BLaER1 (cell line): ENCODE measurements at regions not wholly inside any gene's neighbourhood (a gene's known extent, or its start where the extent isn't known, plus 50 kb on each side); places are given as distances from the start of the nearest gene placed in this dataset.

Source experiments
- H3K27ac ChIP-seq: shearing (Covaris generic); formaldehyde crosslinking; 2 replicates; pipeline ENCODE4 v1.8.1; 2022
- H3K27me3 ChIP-seq: shearing (Covaris generic); formaldehyde crosslinking; 2 replicates; pipeline ENCODE4 v1.8.1; 2022
- H3K36me3 ChIP-seq: shearing (Covaris generic); formaldehyde crosslinking; 2 replicates; pipeline ENCODE4 v1.8.1; 2022
- H3K4me1 ChIP-seq: shearing (Covaris generic); formaldehyde crosslinking; 2 replicates; pipeline ENCODE4 v1.8.1; 2022
- H3K4me2 ChIP-seq: shearing (Covaris generic); formaldehyde crosslinking; 2 replicates; pipeline ENCODE4 v1.8.1; 2022
- H3K4me3 ChIP-seq: shearing (Covaris generic); formaldehyde crosslinking; 2 replicates; pipeline ENCODE4 v1.8.1; 2022
- H3K9ac ChIP-seq: shearing (Covaris generic); formaldehyde crosslinking; 2 replicates; pipeline ENCODE4 v1.8.1; 2022
- H3K9me3 ChIP-seq: shearing (Covaris generic); formaldehyde crosslinking; 2 replicates; pipeline ENCODE4 v1.8.1; 2022
- H4K20me1 ChIP-seq: shearing (Covaris generic); formaldehyde crosslinking; 2 replicates; pipeline ENCODE4 v1.8.1; 2022
- Cebpa-rat ChIP-seq: shearing (Covaris generic); IDR thresholded peaks from 2 replicates; pipeline ENCODE4 v1.8.1; 2022

- Histone ChIP-seq H3K4me3 (no peak overlapping the region), H4K20me1 (no peaks in the 10 kb centered on the region), H3K9ac (no peak overlapping the region), H3K36me3 (no peaks in the 10 kb centered on the region), H3K4me2 (no peak overlapping the region), H3K27ac (no peak overlapping the region), H3K27me3 (no peaks in the 10 kb centered on the region), H3K4me1 (no peaks in the 10 kb centered on the region), H3K9me3 (0 out of 2 replicates have a peak, but pooled peaks cover 4% of the 10 kb centered on the region)
- TF ChIP-seq Cebpa-rat: no peak
Observed at GRCh38 chr5:147036691-147037245, 158.2 kb upstream of the PPP2R2B start.

- Histone ChIP-seq H4K20me1 (no peaks in the 10 kb centered on the region), H3K4me3 (no peak overlapping the region), H3K36me3 (no peaks in the 10 kb centered on the region), H3K4me2 (no peak overlapping the region), H3K9ac (no peak overlapping the region), H3K4me1 (no peaks in the 10 kb centered on the region), H3K27me3 (no peaks in the 10 kb centered on the region), H3K9me3 (no peaks in the 10 kb centered on the region), H3K27ac (no peak overlapping the region)
- TF ChIP-seq Cebpa-rat: no peak
Observed at GRCh38 chr5:147037515-147038205, 159.1 kb upstream of the PPP2R2B start.

GRCh38 chr5:147040856-147041255, 162.3 kb upstream of the PPP2R2B start:
- Histone ChIP-seq H3K4me2 (no peak overlapping the region), H3K36me3 (no peaks in the 10 kb centered on the region), H3K4me3 (no peak overlapping the region), H3K9ac (no peak overlapping the region), H3K4me1 (no peaks in the 10 kb centered on the region), H3K27me3 (no peaks in the 10 kb centered on the region), H3K9me3 (no peaks in the 10 kb centered on the region), H3K27ac (no peak overlapping the region), H4K20me1 (no peaks in the 10 kb centered on the region)
- no peak for TF ChIP-seq Cebpa-rat

- H3K27ac ChIP-seq: no peak overlapping the region
- no peaks in the 10 kb centered on the region for H4K20me1 ChIP-seq
- H3K4me2 ChIP-seq: no peak overlapping the region
- no peak for TF ChIP-seq Cebpa-rat
- no peaks in the 10 kb centered on the region for H3K27me3 ChIP-seq
- H3K4me1 ChIP-seq: no peaks in the 10 kb centered on the region
- H3K9ac ChIP-seq: no peak overlapping the region
- no peaks in the 10 kb centered on the region for H3K9me3 ChIP-seq
- H3K36me3 ChIP-seq: no peaks in the 10 kb centered on the region
- H3K4me3 ChIP-seq: no peak overlapping the region
Observed at GRCh38 chr5:147044572-147045273, 166.2 kb upstream of the PPP2R2B start.

GRCh38 chr5:147045290-147045689, 166.7 kb upstream of the PPP2R2B start:
- Histone ChIP-seq H3K9me3 (no peaks in the 10 kb centered on the region), H3K36me3 (no peaks in the 10 kb centered on the region), H3K4me3 (no peak overlapping the region), H3K27me3 (no peaks in the 10 kb centered on the region), H4K20me1 (no peaks in the 10 kb centered on the region), H3K4me2 (no peak overlapping the region), H3K27ac (no peak overlapping the region), H3K4me1 (no peaks in the 10 kb centered on the region), H3K9ac (no peak overlapping the region)
- no peak for TF ChIP-seq Cebpa-rat

- TF ChIP-seq Cebpa-rat: no peak
- Histone ChIP-seq H3K36me3 (no peaks in the 10 kb centered on the region), H3K4me2 (no peak overlapping the region), H3K27me3 (no peaks in the 10 kb centered on the region; the same call in 1 of the 2 replicates), H4K20me1 (no peaks in the 10 kb centered on the region), H3K9ac (no peak overlapping the region), H3K4me3 (no peak overlapping the region), H3K9me3 (no peaks in the 10 kb centered on the region), H3K4me1 (no peaks in the 10 kb centered on the region), H3K27ac (no peak overlapping the region)
Observed at GRCh38 chr5:147046281-147046680, 167.7 kb upstream of the PPP2R2B start.

GRCh38 chr5:147046894-147047293, 168.3 kb upstream of the PPP2R2B start:
- H3K9me3 ChIP-seq: no peaks in the 10 kb centered on the region
- no peak overlapping the region for H3K27ac ChIP-seq
- H4K20me1 ChIP-seq: no peaks in the 10 kb centered on the region
- H3K27me3 ChIP-seq: no peaks in the 10 kb centered on the region; the same call in 1 of the 2 replicates
- TF ChIP-seq Cebpa-rat: no peak
- no peak overlapping the region for H3K4me3 ChIP-seq
- H3K4me2 ChIP-seq: no peak overlapping the region
- no peaks in the 10 kb centered on the region for H3K36me3 ChIP-seq
- H3K4me1 ChIP-seq: no peaks in the 10 kb centered on the region
- H3K9ac ChIP-seq: no peak overlapping the region

GRCh38 chr5:147049764-147050163, 171.2 kb upstream of the PPP2R2B start:
- Histone ChIP-seq H3K9me3 (no peaks in the 10 kb centered on the region), H3K36me3 (no peaks in the 10 kb centered on the region), H4K20me1 (no peaks in the 10 kb centered on the region), H3K27me3 (no peaks in the 10 kb centered on the region; the same call in 1 of the 2 replicates), H3K27ac (no peak overlapping the region), H3K9ac (no peak overlapping the region), H3K4me2 (no peak overlapping the region), H3K4me3 (no peak overlapping the region), H3K4me1 (no peaks in the 10 kb centered on the region)
- TF ChIP-seq Cebpa-rat: no peak

- no peaks in the 10 kb centered on the region for H3K36me3 ChIP-seq
- no peak overlapping the region for H3K4me2 ChIP-seq
- no peaks in the 10 kb centered on the region; the same call in 1 of the 2 replicates for H3K27me3 ChIP-seq
- H4K20me1 ChIP-seq: no peaks in the 10 kb centered on the region
- no peaks in the 10 kb centered on the region for H3K4me1 ChIP-seq
- H3K27ac ChIP-seq: no peak overlapping the region
- H3K9me3 ChIP-seq: no peaks in the 10 kb centered on the region
- H3K9ac ChIP-seq: no peak overlapping the region
- H3K4me3 ChIP-seq: no peak overlapping the region
- no peak for TF ChIP-seq Cebpa-rat
Observed at GRCh38 chr5:147050172-147050571, 171.6 kb upstream of the PPP2R2B start.

GRCh38 chr5:147051193-147051592, 172.6 kb upstream of the PPP2R2B start:
- no peaks in the 10 kb centered on the region for H3K9me3 ChIP-seq
- H3K4me1 ChIP-seq: no peaks in the 10 kb centered on the region
- no peak overlapping the region for H3K27ac ChIP-seq
- no peaks in the 10 kb centered on the region; the same call in 1 of the 2 replicates for H3K27me3 ChIP-seq
- H3K4me3 ChIP-seq: no peak overlapping the region
- H3K36me3 ChIP-seq: no peaks in the 10 kb centered on the region
- TF ChIP-seq Cebpa-rat: no peak
- no peak overlapping the region for H3K4me2 ChIP-seq
- no peaks in the 10 kb centered on the region for H4K20me1 ChIP-seq
- no peak overlapping the region for H3K9ac ChIP-seq
